GM08714 (cell line): ENCODE measurements at regions not wholly inside any gene's neighbourhood (a gene's known extent, or its start where the extent isn't known, plus 50 kb on each side); places are given as distances from the start of the nearest gene placed in this dataset.
"Not testable (repeated sequence)": the region's sequence is repeated elsewhere in the genome, so short reads cannot be mapped to it uniquely, and the experiment has no call there.

Experiments
- H3K4me3 ChIP-seq: fragments of 200-500 bp; sonication (Bioruptor generic); 2 replicates; pipeline ENCODE4 v1.5.1; 2014; ENCODE audit warnings: mild to moderate bottlenecking, low read length, inconsistent platforms
- ZNF274 ChIP-seq: IDR thresholded peaks from 2 replicates; pipeline ENCODE4 v1.6.1; 2012; ENCODE audit warnings: mild to moderate bottlenecking, low read depth, low read length

- H3K4me3 ChIP-seq, result no peak overlapping the region
- TF ChIP-seq ZNF274, result no peak
These were observed 66.9 kb downstream of the DLL1 start for GRCh38 chr6:170223718-170224693.

- H3K4me3 ChIP-seq, result no peak overlapping the region
- TF ChIP-seq ZNF274, result no peak
These were observed 68.1 kb downstream of the DLL1 start for GRCh38 chr6:170222498-170223471.

DNA sequence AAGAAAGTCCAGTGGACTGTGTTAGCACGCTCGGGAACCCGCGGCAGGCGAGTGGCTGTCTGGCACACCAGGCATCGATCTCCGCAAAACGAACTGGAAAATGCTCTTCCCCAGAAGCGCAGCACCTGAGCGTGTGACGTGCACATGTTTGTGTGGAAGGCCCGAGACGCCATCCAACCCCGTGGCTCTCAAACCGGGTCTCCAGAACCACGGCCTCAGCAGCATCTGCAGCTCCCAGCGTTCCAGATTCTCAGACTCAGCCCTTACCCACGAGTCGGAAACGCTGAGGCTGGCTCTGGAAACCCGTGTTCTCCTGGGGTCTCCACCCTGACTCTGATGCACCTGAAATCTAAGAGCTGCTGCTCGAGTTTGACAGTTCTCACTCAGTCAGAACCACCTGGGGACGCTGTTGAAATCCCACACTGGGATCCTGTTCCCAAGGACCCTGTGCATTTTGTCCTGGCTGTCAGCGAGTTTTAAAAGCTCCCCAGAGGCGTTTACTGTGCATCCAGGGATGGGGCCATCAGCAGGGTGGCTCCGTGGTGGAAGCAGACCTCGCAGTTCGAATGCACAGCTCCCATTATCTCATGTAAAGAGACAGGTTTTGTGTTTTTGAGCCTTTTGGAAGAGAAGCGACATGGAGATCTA is 69.0 kb downstream of the DLL1 start:
- no peak for TF ChIP-seq ZNF274
- H3K4me3 ChIP-seq, result no peak overlapping the region

- no peak overlapping the region for H3K4me3 ChIP-seq
- TF ChIP-seq ZNF274, result no peak
These were observed 69.7 kb downstream of the DLL1 start for GRCh38 chr6:170221052-170221752.

DNA sequence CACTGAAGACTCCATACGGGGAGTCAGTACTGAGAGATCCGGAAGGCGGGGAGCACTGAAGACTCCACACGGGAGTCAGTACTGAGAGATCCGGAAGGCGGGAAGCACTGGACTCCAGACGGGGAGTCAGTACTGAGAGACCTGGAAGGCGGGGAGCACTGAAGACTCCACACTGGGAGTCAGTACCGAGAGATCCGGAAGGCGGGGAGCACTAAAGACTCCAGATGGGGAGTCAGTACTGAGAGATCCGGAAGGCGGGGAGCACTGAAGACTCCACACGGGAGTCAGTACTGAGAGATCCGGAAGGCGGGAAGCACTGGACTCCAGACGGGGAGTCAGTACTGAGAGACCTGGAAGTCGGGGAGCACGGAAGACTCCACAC is 77.2 kb downstream of the DLL1 start:
- not testable (repeated sequence) for H3K4me3 ChIP-seq

DNA sequence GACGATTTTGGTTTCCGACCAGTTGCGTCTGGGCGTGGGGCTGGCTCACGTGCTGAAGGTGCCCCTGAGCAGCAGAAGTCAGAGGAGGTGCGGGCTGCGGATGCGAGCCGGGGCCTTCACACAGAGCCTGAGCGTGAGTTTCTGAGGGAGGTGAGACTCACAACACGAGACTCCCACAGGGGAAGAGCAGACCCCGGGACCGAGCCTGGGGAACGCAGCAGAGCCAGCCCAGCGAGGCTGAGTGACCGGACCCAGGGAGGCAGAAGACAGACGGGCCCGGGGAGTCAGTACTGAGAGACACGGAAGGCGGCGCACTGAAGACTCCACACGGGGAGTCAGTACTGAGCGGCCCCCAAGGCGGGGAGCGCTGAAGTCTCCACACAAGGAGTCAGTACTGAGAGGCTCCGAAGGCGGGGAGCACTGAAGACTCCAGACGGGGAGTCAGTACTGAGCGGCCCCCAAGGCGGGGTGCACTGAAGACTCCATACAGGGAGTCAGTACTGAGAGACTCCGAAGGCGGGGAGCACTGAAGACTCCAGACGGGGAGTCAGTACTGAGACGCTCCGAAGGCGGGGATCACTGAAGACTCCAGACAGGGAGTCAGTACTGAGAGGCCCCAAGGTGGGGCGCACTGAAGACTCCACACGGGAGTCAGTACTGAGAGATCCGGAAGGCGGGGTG is 77.8 kb downstream of the DLL1 start:
- no peak overlapping the region for H3K4me3 ChIP-seq

DNA sequence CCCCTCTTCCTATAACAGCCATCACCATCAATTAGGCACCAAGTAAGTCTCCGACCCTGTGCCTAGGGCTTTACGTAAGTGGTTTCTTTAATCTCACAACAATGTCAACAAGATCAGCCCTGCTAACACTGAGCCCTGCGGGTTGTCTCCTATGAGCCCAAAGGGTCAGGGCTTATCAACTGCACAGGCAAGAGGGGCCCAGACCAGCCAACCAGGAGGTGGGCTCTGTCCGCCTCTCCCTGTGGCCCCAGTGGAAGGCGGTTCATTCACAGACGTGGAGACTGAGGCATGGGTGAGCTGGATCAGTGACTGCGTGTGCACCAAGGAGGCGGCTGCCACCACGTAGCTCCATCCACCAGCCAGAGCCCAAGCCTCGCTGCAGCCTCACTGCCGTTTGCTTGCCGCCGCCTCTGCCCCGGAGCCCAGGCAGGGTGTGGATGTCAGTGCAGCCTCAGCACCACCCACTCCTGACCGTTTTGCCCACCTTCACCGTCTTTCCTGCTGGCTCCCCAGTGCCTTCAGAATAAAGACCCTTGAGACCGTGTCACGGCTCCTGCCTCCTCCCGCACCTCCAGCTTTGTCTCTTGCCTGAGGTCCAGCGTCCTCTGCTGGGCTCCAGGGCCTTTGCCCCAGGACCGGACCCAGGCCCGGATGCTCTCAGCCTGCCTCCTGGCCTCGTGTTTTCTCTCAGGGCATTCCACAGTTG is 78.7 kb downstream of the DLL1 start:
- TF ChIP-seq ZNF274, result no peak

More for the DNA sequence above, 77.8 kb downstream of the DLL1 start:
- TF ChIP-seq ZNF274, result no peak

GRCh38 chr6:170211404-170212025 is 79.4 kb downstream of the DLL1 start:
- H3K4me3 ChIP-seq, result no peak overlapping the region
- no peak for TF ChIP-seq ZNF274

More for the DNA sequence above, 78.7 kb downstream of the DLL1 start:
- H3K4me3 ChIP-seq, result no peak overlapping the region

DNA sequence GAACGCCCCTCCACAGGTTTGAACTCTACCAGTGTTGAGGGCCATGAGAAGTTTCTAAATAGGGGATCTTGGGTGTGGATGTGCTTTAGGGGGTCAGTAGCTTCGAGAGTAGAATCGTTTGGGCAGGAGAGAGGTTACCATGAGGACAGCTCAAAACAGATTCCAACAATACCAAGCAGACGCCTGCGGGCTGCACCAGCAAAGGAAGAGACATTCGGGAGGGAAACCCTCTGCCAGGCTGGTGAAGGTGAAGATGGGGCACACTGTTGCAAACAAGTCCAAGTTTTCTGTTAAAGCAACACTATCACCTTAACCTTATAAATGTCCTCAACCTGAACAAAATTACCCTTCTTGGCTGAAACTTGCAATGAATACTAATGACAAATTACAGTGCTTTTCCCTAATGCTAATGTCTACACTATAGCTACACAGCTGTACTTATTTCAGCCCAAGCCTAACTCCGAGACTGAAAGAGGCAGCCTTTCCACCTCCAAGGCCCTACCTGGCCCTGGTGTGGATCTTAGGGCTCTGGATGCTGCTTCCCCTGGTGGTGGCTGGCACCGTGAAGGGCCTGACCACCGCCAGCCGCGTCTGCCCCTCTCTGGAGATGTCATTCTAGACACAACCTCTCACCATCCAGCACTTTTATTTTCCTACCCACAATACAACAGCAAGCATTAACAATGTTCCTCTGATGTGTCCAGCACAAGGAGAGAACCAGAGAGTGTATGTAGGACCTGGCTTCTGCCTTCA is 80.1 kb downstream of the DLL1 start:
- TF ChIP-seq ZNF274, result no peak
- no peak overlapping the region for H3K4me3 ChIP-seq

DNA sequence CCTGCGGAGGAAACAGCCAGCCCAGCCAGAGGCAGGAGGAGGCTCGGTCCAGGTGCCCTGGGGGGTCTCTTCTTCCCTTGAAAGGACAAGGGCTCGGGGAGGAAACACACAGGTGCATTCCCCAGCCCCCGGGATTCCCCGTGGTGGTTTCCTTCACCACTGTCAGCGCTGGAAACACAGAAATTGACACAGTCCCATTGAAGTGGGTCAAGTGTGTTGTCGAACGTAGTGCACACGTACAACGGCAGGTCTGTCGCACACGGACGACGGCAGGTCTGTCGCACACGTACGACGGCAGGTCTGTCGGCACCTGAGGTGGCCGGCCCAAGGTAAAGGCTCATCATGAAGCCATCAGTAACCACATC is 80.9 kb downstream of the DLL1 start:
- TF ChIP-seq ZNF274, result no peak
- H3K4me3 ChIP-seq, result no peak overlapping the region

DNA sequence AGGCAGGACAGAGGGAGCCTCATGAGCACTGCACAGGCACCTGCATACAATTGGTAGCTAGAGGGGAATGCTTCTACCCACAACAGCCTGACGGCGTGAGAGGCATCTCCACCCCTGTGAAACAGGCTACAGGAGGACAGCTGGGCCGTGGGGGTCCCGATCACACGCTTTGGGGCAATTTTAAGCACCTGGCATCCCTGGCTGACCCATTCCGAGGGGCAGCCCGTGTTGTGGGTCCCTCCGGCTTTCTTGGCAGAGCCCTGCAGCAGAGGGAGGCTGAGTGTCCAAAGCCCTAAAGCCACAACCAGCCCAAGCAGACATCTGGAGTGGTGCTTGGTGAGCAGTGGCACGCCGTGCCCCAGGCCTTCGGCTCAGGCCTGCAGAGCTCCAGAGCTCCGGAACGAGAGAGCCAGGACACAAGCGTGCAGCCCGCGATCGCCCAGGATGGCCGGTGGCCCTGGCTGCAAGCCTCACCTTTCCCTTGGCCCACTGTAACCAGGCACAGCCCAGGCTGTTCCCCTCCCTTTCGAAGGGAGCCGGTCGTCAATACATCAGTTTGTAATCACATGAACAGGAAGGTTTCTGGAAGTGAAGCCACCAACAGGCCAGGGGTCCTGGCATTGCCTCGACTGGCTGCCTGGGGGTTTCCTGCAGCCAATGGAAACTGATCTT is 81.4 kb downstream of the DLL1 start:
- TF ChIP-seq ZNF274, result no peak

More for the DNA sequence above, 81.4 kb downstream of the DLL1 start:
- no peak overlapping the region for H3K4me3 ChIP-seq
